Skeletal muscle tissue (tissue), 4 donors: ENCODE measurements at regions not wholly inside any gene's neighbourhood (a gene's known extent, or its start where the extent isn't known, plus 50 kb on each side); places are given as distances from the start of the nearest gene placed in this dataset. TPM values are rescaled to one million over a fixed set of nuclear protein-coding genes. Genes with fewer than 3 reads are reported as not detected.

Experiments
- H3K27ac ChIP-seq: one replicate; pipeline ENCODE4 v1.7.0; 2013; ENCODE audit warnings: mild to moderate bottlenecking, low read depth, low read length, inconsistent platforms
- H3K27me3 ChIP-seq, 3 donors: one replicate each; pipeline ENCODE4 v1.7.0; 2013; ENCODE audit warnings: low read length in 3 of 3; ENCODE audit not compliant: control insufficient read depth in 3 of 3, insufficient read depth in 3 of 3
- H3K36me3 ChIP-seq, 3 donors: one replicate each; pipeline ENCODE4 v1.7.0; 2013; ENCODE audit warnings: low read length in 3 of 3; ENCODE audit not compliant: control insufficient read depth in 3 of 3, insufficient read depth in 3 of 3
- H3K4me1 ChIP-seq, 3 donors: one replicate each; pipeline ENCODE4 v1.7.0; 2013; ENCODE audit warnings: low read length in 3 of 3, mild to moderate bottlenecking in 3 of 3; ENCODE audit not compliant: control insufficient read depth in 3 of 3, insufficient read depth in 3 of 3
- H3K4me3 ChIP-seq, 3 donors: one replicate each; pipeline ENCODE4 v1.7.0; 2013; ENCODE audit warnings: low read length in 3 of 3
- H3K9ac ChIP-seq, 3 donors: one replicate each; pipeline ENCODE4 v1.7.0; 2013; ENCODE audit warnings: low read length in 3 of 3, mild to moderate bottlenecking in 3 of 3, moderate library complexity in 2 of 3, low read depth in 1 of 3
- H3K9me3 ChIP-seq, 3 donors: one replicate each; pipeline ENCODE4 v1.7.0; 2013; ENCODE audit warnings: low read length in 3 of 3; ENCODE audit not compliant: control insufficient read depth in 3 of 3
- small RNA-seq: library from RNA; depleted of rRNA; stranded (forward); fragments of <200 nt; gene quantifications from one replicate; pipeline ENCODE3, GENCODE V24; 2014
- donor health status: Osteomylitis.

DNA sequence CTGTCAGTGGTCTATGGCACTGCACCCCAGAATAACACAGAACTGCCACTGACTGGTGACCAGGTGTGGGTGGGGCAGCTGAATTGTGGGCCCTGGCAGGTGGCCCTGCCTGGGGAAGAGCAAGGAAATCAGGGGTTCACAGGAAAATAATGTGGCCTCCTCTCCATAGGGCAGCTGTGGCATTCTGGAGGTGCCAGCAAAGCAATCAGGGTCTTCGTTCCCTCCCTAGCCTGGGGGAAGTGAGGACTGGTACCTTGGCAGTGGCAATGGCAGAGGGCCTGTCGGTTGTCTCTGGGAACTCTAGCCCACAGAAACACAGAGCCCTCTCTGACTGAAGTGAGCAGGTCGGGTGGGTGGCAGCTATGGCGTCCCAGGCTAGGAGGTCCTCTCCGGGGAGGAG is 223.0 kb downstream of the GRIA2 start:
- no peaks in the 10 kb centered on the region for H3K9me3 ChIP-seq
- H3K36me3 ChIP-seq = no peaks in the 10 kb centered on the region
- no peak overlapping the region for H3K4me3 ChIP-seq
- H3K27ac ChIP-seq = no peak overlapping the region
- H3K27me3 ChIP-seq = no peaks in the 10 kb centered on the region
- no peak overlapping the region for H3K9ac ChIP-seq
- H3K4me1 ChIP-seq = no peaks in the 10 kb centered on the region

DNA sequence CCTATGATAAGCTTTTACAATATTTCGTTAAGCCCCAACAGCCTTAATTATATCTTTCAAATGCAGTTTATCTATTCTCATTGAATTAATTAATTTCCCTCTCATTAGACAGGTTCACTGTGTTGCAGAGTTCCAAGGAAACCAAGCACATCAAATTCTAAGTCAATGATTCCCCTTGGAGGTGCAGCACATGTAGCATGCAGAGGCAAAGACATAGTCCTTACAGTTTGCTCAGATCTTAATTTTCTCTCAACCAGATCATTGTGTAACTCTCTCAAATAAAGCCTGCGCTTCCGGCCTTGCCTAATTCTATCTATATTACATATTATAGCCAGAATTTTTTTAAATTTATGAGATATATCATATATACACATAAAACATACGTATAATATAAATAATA is 205.4 kb downstream of the GRIA2 start:
- H3K9ac ChIP-seq = no peak overlapping the region
- H3K4me3 ChIP-seq = no peak overlapping the region
- H3K9me3 ChIP-seq = no peaks in the 10 kb centered on the region
- no peak overlapping the region for H3K27ac ChIP-seq
- no peaks in the 10 kb centered on the region for H3K27me3 ChIP-seq
- H3K4me1 ChIP-seq = no peaks in the 10 kb centered on the region
- H3K36me3 ChIP-seq = no peaks in the 10 kb centered on the region

DNA sequence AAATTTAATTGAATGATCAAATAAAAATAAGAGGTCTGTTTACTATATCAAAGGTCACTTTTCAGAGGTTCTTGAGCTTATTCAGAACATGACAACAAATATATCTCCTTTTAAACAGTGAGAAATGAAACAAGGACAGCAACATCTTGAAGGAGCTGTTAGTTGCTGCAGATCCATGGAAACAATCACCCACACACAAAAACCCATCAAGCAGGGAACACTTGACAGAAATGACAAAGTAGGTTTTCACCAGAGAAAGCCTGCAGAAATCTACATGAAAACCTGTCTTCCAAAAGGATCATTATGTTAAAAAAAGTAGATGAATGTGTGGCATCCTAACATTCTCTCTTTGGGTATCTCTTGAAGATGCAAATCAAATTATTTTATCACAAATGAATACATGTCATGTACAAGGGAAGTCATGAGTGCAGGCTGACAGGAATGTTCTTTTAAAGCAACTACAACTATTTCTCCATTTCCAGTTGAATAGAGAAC is 203.0 kb downstream of the GRIA2 start:
- no peaks in the 10 kb centered on the region for H3K9me3 ChIP-seq
- no peaks in the 10 kb centered on the region for H3K27me3 ChIP-seq
- H3K9ac ChIP-seq = no peak overlapping the region
- no peaks in the 10 kb centered on the region for H3K36me3 ChIP-seq
- no peaks in the 10 kb centered on the region for H3K4me1 ChIP-seq
- no peak overlapping the region for H3K27ac ChIP-seq
- no peak overlapping the region for H3K4me3 ChIP-seq

DNA sequence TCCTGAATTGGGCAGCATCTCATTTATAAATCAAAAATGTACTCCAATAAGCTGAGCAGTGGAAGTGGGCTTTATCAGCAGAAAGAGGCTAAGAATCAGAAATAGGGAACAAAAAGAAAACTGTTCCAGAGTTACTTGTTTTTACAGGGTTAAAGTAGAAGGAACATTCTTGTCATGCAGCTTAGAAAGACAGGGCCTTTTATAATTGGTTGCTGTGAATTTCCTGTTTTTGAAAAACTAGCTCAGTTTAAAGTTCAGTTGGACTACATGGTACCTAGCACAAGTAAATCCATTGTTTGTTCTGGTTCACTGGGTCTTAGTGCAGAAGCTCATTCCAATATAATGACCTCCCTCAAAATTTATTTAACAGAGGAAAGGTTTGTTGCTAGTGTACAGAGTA is 200.8 kb downstream of the GRIA2 start:
- H3K4me1 ChIP-seq = no peaks in the 10 kb centered on the region
- H3K36me3 ChIP-seq = no peaks in the 10 kb centered on the region
- no peaks in the 10 kb centered on the region for H3K27me3 ChIP-seq
- H3K9ac ChIP-seq = no peak overlapping the region
- no peak overlapping the region for H3K4me3 ChIP-seq
- no peaks in the 10 kb centered on the region for H3K9me3 ChIP-seq
- no peak overlapping the region for H3K27ac ChIP-seq

Small RNA genes in the stretch of these regions (small RNA-seq; reads per million reads assigned to genes)
- gene RF00019 = not detected
